ENCODE measurements at regions not wholly inside any gene's neighbourhood (a gene's known extent, or its start where the extent isn't known, plus 50 kb on each side); places are given as distances from the start of the nearest gene placed in this dataset.

DNA sequence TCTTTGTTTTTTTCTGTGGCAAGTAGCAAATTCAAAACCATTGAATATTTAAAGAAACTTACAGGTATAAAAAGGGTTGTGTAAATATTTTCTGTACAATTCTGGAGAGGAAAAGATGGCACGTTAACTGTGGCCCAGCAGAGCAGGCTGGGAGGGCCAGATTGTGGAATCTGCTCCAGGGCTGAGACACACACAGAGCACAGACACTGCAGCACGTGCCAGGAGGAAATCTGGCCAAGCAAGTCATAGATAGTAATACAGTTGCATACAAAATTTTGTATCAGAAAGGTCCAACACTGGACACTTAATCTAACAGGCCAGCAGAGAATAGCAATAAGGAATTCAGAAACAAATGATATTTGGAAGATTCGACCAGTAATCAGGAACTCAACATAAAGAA is 763.7 kb downstream of the PDHA2 start:
- Mint-ChIP-seq H3K27ac (no peak overlapping the region), H3K4me3 (no peak overlapping the region), H3K9me3 (peaks cover 16% of the 10 kb centered on the region), H3K27me3 (no peaks in the 10 kb centered on the region), H3K36me3 (ENCODE audit: low read depth) (no peaks in the 10 kb centered on the region), H3K4me1 (ENCODE audit: low read depth) (no peaks in the 10 kb centered on the region)
- intact Hi-C loops (cut with micrococcal nuclease), result no loop called here

GRCh38 chr4:96606451-96606850 is 766.6 kb downstream of the PDHA2 start:
- Mint-ChIP-seq H3K4me1 (ENCODE audit: low read depth) (no peaks in the 10 kb centered on the region), H3K27ac (no peak overlapping the region), H3K36me3 (ENCODE audit: low read depth) (no peaks in the 10 kb centered on the region), H3K9me3 (peaks cover 20% of the 10 kb centered on the region), H3K27me3 (no peaks in the 10 kb centered on the region), H3K4me3 (no peak overlapping the region)
- intact Hi-C loops (cut with micrococcal nuclease), result no loop called here

- no peaks in the 10 kb centered on the region for H3K27me3 Mint-ChIP-seq
- H3K4me1 Mint-ChIP-seq (ENCODE audit: low read depth), result no peaks in the 10 kb centered on the region
- H3K36me3 Mint-ChIP-seq (ENCODE audit: low read depth), result no peaks in the 10 kb centered on the region
- H3K4me3 Mint-ChIP-seq, result no peak overlapping the region
- intact Hi-C loops (cut with micrococcal nuclease), result no loop called here
- peaks cover 18% of the 10 kb centered on the region for H3K9me3 Mint-ChIP-seq
- no peak overlapping the region for H3K27ac Mint-ChIP-seq
Observed at GRCh38 chr4:96626023-96626422, 786.1 kb downstream of the PDHA2 start.

DNA sequence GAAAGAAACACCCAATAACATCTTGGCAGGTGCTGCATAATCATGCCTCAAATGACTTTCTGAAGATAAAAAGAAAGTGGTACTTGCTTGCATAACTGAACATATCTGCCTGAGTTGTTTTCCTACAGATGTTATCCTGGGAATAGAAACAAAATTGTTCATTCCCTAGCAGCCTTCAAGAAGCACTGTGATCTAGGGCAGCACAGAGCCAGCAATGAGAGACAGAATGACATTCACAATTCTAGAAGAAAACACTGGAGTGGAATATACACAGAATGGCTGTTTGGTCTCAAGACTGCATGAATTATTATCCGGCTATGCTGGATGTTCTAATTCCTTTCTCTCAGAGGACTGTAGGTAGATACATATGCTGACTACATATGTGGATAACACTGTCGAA is 790.9 kb downstream of the PDHA2 start:
- intact Hi-C loops (cut with micrococcal nuclease), result no loop called here
- Mint-ChIP-seq H3K4me3 (no peak overlapping the region), H3K4me1 (ENCODE audit: low read depth) (no peaks in the 10 kb centered on the region), H3K36me3 (ENCODE audit: low read depth) (no peaks in the 10 kb centered on the region), H3K27me3 (no peaks in the 10 kb centered on the region), H3K9me3 (peaks cover 10% of the 10 kb centered on the region), H3K27ac (no peak overlapping the region)

DNA sequence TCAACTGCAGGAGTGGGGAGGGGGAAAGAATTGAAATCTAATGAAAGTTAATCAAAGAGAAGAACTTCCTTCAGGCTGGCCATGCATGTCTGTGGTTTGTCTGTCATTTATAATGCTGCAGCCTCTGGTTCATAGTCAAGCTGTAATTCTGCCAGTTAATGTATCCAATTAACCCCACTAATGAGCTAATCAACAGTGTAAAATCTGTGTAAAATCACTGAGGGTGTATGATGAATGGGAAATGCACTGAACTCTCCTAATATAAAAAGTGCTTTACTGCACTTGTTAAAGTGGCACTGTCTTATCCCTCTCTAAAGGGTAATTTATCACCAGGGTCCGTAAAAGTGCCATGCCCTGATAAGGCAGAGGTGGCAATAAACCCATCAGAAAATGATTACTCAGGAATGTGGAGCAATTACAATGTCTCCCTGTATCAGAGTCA is 798.1 kb downstream of the PDHA2 start:
- Mint-ChIP-seq H3K27me3 (no peaks in the 10 kb centered on the region), H3K4me1 (ENCODE audit: low read depth) (no peaks in the 10 kb centered on the region), H3K36me3 (ENCODE audit: low read depth) (no peaks in the 10 kb centered on the region), H3K4me3 (no peak overlapping the region), H3K27ac (no peak overlapping the region), H3K9me3 (peaks cover 41% of the 10 kb centered on the region)
- intact Hi-C loops (cut with micrococcal nuclease), result no loop called here

GRCh38 chr4:96639932-96640331 is 800.0 kb downstream of the PDHA2 start:
- Mint-ChIP-seq H3K9me3 (peaks cover 41% of the 10 kb centered on the region), H3K27me3 (no peaks in the 10 kb centered on the region), H3K27ac (no peak overlapping the region), H3K4me3 (no peak overlapping the region), H3K4me1 (ENCODE audit: low read depth) (no peaks in the 10 kb centered on the region), H3K36me3 (ENCODE audit: low read depth) (no peaks in the 10 kb centered on the region)
- intact Hi-C loops (cut with micrococcal nuclease), result no loop called here

DNA sequence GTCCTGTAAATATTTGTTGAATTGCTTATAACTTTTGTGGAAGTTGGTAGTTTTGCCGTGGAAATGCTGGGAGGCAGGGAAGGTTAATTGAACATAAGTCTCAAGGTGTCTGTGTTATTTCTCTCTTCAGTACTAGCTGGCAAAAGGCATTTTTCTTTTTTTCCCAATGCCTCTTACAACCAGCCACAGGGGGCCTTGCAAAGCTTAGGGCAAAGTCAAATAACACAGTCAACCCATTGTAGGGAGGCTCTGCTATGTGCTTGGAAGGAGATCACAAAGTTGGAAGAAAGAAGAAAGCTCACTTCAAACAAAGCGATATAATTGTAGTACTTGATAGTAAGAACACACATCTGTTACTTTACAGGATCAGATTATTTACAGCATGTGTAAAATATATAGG is 802.6 kb downstream of the PDHA2 start:
- intact Hi-C loops (cut with micrococcal nuclease), result no loop called here
- H3K36me3 Mint-ChIP-seq (ENCODE audit: low read depth), result no peaks in the 10 kb centered on the region
- H3K9me3 Mint-ChIP-seq, result peaks cover 42% of the 10 kb centered on the region
- no peak overlapping the region for H3K4me3 Mint-ChIP-seq
- no peaks in the 10 kb centered on the region for H3K4me1 Mint-ChIP-seq (ENCODE audit: low read depth)
- no peaks in the 10 kb centered on the region for H3K27me3 Mint-ChIP-seq
- H3K27ac Mint-ChIP-seq, result no peak overlapping the region

DNA sequence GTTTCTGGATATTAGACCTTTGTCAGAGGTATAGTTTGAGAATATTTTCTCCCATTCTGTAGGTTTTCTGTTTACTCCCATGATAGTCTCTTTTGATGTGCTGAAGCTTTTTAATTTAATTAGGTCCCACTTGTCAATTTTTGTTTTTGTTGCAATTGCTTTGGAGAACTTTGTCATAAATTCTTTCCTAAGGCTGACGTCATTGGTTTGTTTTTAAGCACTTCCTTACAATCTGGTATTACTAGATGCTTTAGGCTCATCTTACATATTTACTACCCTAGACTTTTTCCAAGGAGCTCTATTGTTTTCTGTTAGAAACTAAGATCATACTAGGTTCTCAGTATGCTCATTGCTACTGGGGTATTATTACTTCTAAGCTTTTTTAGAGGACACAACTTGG is 806.3 kb downstream of the PDHA2 start:
- peaks cover 30% of the 10 kb centered on the region for H3K9me3 Mint-ChIP-seq
- H3K27ac Mint-ChIP-seq, result no peak overlapping the region
- H3K36me3 Mint-ChIP-seq (ENCODE audit: low read depth), result no peaks in the 10 kb centered on the region
- H3K4me1 Mint-ChIP-seq (ENCODE audit: low read depth), result no peaks in the 10 kb centered on the region
- no peak overlapping the region for H3K4me3 Mint-ChIP-seq
- intact Hi-C loops (cut with micrococcal nuclease), result no loop called here
- H3K27me3 Mint-ChIP-seq, result no peaks in the 10 kb centered on the region

DNA sequence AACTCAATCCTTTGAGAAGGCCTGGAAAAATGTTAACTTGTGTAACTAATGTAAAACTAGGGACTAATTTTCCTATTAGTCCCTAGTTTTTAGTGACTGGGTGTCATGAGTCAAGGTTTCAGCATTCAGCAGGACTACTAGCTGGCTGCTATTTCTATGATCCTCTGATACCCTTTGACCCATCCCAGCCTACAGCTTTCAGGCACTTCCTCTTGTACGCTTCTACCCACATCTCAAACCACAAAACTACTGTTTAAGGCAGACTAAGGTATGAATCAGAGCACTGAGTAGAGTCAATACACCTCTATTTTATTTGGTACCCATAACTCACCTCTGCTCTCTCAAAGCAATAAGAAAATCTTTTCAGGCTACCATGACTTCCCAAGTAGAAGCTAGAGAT is 809.6 kb downstream of the PDHA2 start:
- Mint-ChIP-seq H3K27ac (no peak overlapping the region), H3K27me3 (no peaks in the 10 kb centered on the region), H3K4me1 (ENCODE audit: low read depth) (no peaks in the 10 kb centered on the region), H3K36me3 (ENCODE audit: low read depth) (no peaks in the 10 kb centered on the region), H3K4me3 (no peak overlapping the region), H3K9me3 (peaks cover 37% of the 10 kb centered on the region)
- intact Hi-C loops (cut with micrococcal nuclease), result no loop called here

- intact Hi-C loops (cut with micrococcal nuclease), result no loop called here
- Mint-ChIP-seq H3K9me3 (peaks cover 24% of the 10 kb centered on the region), H3K4me3 (no peak overlapping the region), H3K27ac (no peak overlapping the region), H3K27me3 (no peaks in the 10 kb centered on the region), H3K4me1 (ENCODE audit: low read depth) (no peaks in the 10 kb centered on the region), H3K36me3 (ENCODE audit: low read depth) (no peaks in the 10 kb centered on the region)
Observed at GRCh38 chr4:96652158-96652557, 812.3 kb downstream of the PDHA2 start.

GRCh38 chr4:96652821-96653220 is 812.9 kb downstream of the PDHA2 start:
- H3K27me3 Mint-ChIP-seq, result no peaks in the 10 kb centered on the region
- no peak overlapping the region for H3K4me3 Mint-ChIP-seq
- intact Hi-C loops (cut with micrococcal nuclease), result no loop called here
- peaks cover 17% of the 10 kb centered on the region for H3K9me3 Mint-ChIP-seq
- no peak overlapping the region for H3K27ac Mint-ChIP-seq
- no peaks in the 10 kb centered on the region for H3K4me1 Mint-ChIP-seq (ENCODE audit: low read depth)
- no peaks in the 10 kb centered on the region for H3K36me3 Mint-ChIP-seq (ENCODE audit: low read depth)

- peaks cover 21% of the 10 kb centered on the region for H3K9me3 Mint-ChIP-seq
- no peaks in the 10 kb centered on the region for H3K27me3 Mint-ChIP-seq
- no peak overlapping the region for H3K4me3 Mint-ChIP-seq
- H3K4me1 Mint-ChIP-seq (ENCODE audit: low read depth), result no peaks in the 10 kb centered on the region
- intact Hi-C loops (cut with micrococcal nuclease), result no loop called here
- H3K27ac Mint-ChIP-seq, result no peak overlapping the region
- H3K36me3 Mint-ChIP-seq (ENCODE audit: low read depth), result no peaks in the 10 kb centered on the region
Observed at GRCh38 chr4:96654045-96654444, 814.2 kb downstream of the PDHA2 start.

DNA sequence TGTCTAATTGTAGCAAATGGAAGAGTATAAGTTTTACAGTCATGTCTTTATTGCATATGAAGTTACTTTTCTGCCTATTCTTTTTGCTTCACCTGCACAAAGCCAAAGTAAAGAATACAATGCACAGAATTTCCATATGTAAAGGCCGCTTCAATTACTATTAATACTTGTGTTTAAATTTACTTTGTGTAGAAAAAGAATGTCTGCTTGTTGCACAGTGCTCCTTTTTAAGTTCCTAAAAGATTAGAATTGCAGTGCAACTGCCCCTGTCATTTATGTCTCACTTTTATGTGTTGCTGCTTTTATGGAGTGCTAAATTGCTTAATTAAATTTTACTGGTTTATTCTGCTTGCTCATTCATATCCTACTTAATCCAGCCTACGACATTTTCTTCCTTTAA is 830.5 kb downstream of the PDHA2 start:
- intact Hi-C loops (cut with micrococcal nuclease), result no loop called here
- Mint-ChIP-seq H3K27me3 (no peaks in the 10 kb centered on the region), H3K27ac (no peak overlapping the region), H3K9me3 (peaks cover 4% of the 10 kb centered on the region), H3K4me1 (ENCODE audit: low read depth) (no peaks in the 10 kb centered on the region), H3K36me3 (ENCODE audit: low read depth) (no peaks in the 10 kb centered on the region), H3K4me3 (no peak overlapping the region)

GRCh38 chr4:96675416-96675815 is 835.5 kb downstream of the PDHA2 start:
- H3K27me3 Mint-ChIP-seq, result no peaks in the 10 kb centered on the region
- no peak overlapping the region for H3K27ac Mint-ChIP-seq
- H3K9me3 Mint-ChIP-seq, result no peaks in the 10 kb centered on the region
- H3K4me1 Mint-ChIP-seq (ENCODE audit: low read depth), result no peaks in the 10 kb centered on the region
- no peak overlapping the region for H3K4me3 Mint-ChIP-seq
- no peaks in the 10 kb centered on the region for H3K36me3 Mint-ChIP-seq (ENCODE audit: low read depth)
- intact Hi-C loops (cut with micrococcal nuclease), result no loop called here

DNA sequence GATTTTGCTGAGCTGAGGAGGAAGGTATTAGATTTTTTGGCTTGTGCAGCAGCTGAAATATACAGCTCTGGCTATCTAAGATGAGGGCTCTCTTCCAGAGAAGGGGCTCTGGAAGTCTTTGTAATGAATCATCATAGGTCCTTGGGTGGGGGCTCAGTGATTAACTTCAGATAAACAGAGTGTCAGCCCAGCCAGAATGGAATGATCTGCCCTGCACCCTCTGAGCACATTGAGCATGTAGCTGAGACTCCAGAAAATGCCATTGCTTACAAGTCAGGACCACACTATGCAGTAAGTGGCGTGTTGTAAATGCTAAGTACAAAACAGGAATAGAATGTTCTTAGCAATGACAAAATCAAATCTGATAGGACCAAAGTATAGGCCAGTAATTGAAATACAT is 836.0 kb downstream of the PDHA2 start:
- Mint-ChIP-seq H3K4me1 (ENCODE audit: low read depth) (no peaks in the 10 kb centered on the region), H3K27me3 (no peaks in the 10 kb centered on the region), H3K27ac (no peak overlapping the region), H3K9me3 (no peaks in the 10 kb centered on the region), H3K36me3 (ENCODE audit: low read depth) (no peaks in the 10 kb centered on the region), H3K4me3 (no peak overlapping the region)
- intact Hi-C loops (cut with micrococcal nuclease), result no loop called here

Data from dendritic cell treated with granulocyte-macrophage colony-stimulating factor and Interleukin-4, amounts not matched to agents 40 ng/mL and 50 ng/mL, for 4 days (primary cell).